ENCODE measurements at regions not wholly inside any gene's neighbourhood (a gene's known extent, or its start where the extent isn't known, plus 50 kb on each side); places are given as distances from the start of the nearest gene placed in this dataset.

- no peaks in the 10 kb centered on the region for H3K4me1 ChIP-seq (ENCODE audit: control insufficient read depth in 3 of 3, insufficient read depth in 3 of 3, low read length in 3 of 3)
These were observed 566.3 kb upstream of the NOVA1 start for GRCh38 chr14:27164139-27164538.

GRCh38 chr14:27175489-27175888 is 577.7 kb upstream of the NOVA1 start:
- H3K27ac ChIP-seq (ENCODE audit: low read depth, low read length): no peak overlapping the region
- no peak overlapping the region for H3K4me3 ChIP-seq (ENCODE audit: low read length in 3 of 3)
- H3K36me3 ChIP-seq (ENCODE audit: control insufficient read depth in 3 of 3, insufficient read depth in 3 of 3, low read length in 3 of 3): no peaks in the 10 kb centered on the region
- H3K9ac ChIP-seq (ENCODE audit: low read depth in 1 of 3, low read length in 3 of 3): no peak overlapping the region
- no peaks in the 10 kb centered on the region for H3K27me3 ChIP-seq (ENCODE audit: control insufficient read depth in 3 of 3, insufficient read depth in 3 of 3, low read length in 3 of 3)
- no peaks in the 10 kb centered on the region for H3K4me1 ChIP-seq (ENCODE audit: control insufficient read depth in 3 of 3, insufficient read depth in 3 of 3, low read length in 3 of 3)
- H3K9me3 ChIP-seq (ENCODE audit: control insufficient read depth in 3 of 3, low read length in 3 of 3): no peaks in the 10 kb centered on the region

More at GRCh38 chr14:27164139-27164538, 566.3 kb upstream of the NOVA1 start:
- Histone ChIP-seq H3K9ac (ENCODE audit: low read depth in 1 of 3, low read length in 3 of 3) (no peak overlapping the region), H3K36me3 (ENCODE audit: control insufficient read depth in 3 of 3, insufficient read depth in 3 of 3, low read length in 3 of 3) (no peaks in the 10 kb centered on the region), H3K27me3 (ENCODE audit: control insufficient read depth in 3 of 3, insufficient read depth in 3 of 3, low read length in 3 of 3) (no peaks in the 10 kb centered on the region), H3K9me3 (ENCODE audit: control insufficient read depth in 3 of 3, low read length in 3 of 3) (no peaks in the 10 kb centered on the region), H3K27ac (ENCODE audit: low read depth, low read length) (no peak overlapping the region), H3K4me3 (ENCODE audit: low read length in 3 of 3) (no peak overlapping the region)

- no peak overlapping the region for H3K27ac ChIP-seq (ENCODE audit: low read depth, low read length)
- H3K9ac ChIP-seq (ENCODE audit: low read depth in 1 of 3, low read length in 3 of 3): no peak overlapping the region
- H3K4me1 ChIP-seq (ENCODE audit: control insufficient read depth in 3 of 3, insufficient read depth in 3 of 3, low read length in 3 of 3): no peaks in the 10 kb centered on the region
- H3K4me3 ChIP-seq (ENCODE audit: low read length in 3 of 3): no peak overlapping the region
- H3K36me3 ChIP-seq (ENCODE audit: control insufficient read depth in 3 of 3, insufficient read depth in 3 of 3, low read length in 3 of 3): no peaks in the 10 kb centered on the region
- no peaks in the 10 kb centered on the region for H3K9me3 ChIP-seq (ENCODE audit: control insufficient read depth in 3 of 3, low read length in 3 of 3)
- H3K27me3 ChIP-seq (ENCODE audit: control insufficient read depth in 3 of 3, insufficient read depth in 3 of 3, low read length in 3 of 3): no peaks in the 10 kb centered on the region
These were observed 583.5 kb upstream of the NOVA1 start for GRCh38 chr14:27181333-27181732.

- no peak overlapping the region for H3K4me3 ChIP-seq (ENCODE audit: low read length in 3 of 3)
- no peaks in the 10 kb centered on the region for H3K27me3 ChIP-seq (ENCODE audit: control insufficient read depth in 3 of 3, insufficient read depth in 3 of 3, low read length in 3 of 3)
- H3K9me3 ChIP-seq (ENCODE audit: control insufficient read depth in 3 of 3, low read length in 3 of 3): no peaks in the 10 kb centered on the region
- H3K36me3 ChIP-seq (ENCODE audit: control insufficient read depth in 3 of 3, insufficient read depth in 3 of 3, low read length in 3 of 3): no peaks in the 10 kb centered on the region
- no peaks in the 10 kb centered on the region for H3K4me1 ChIP-seq (ENCODE audit: control insufficient read depth in 3 of 3, insufficient read depth in 3 of 3, low read length in 3 of 3)
- no peak overlapping the region for H3K9ac ChIP-seq (ENCODE audit: low read depth in 1 of 3, low read length in 3 of 3)
- no peak overlapping the region for H3K27ac ChIP-seq (ENCODE audit: low read depth, low read length)
These were observed 586.6 kb upstream of the NOVA1 start for GRCh38 chr14:27184427-27184826.

GRCh38 chr14:27186048-27186447 is 588.2 kb upstream of the NOVA1 start:
- Histone ChIP-seq H3K9ac (ENCODE audit: low read depth in 1 of 3, low read length in 3 of 3) (no peak overlapping the region), H3K4me1 (ENCODE audit: control insufficient read depth in 3 of 3, insufficient read depth in 3 of 3, low read length in 3 of 3) (no peaks in the 10 kb centered on the region)

GRCh38 chr14:27187136-27187535 is 589.3 kb upstream of the NOVA1 start:
- H3K9me3 ChIP-seq (ENCODE audit: control insufficient read depth in 3 of 3, low read length in 3 of 3): no peaks in the 10 kb centered on the region
- no peaks in the 10 kb centered on the region for H3K36me3 ChIP-seq (ENCODE audit: control insufficient read depth in 3 of 3, insufficient read depth in 3 of 3, low read length in 3 of 3)
- H3K9ac ChIP-seq (ENCODE audit: low read depth in 1 of 3, low read length in 3 of 3): no peak overlapping the region
- H3K4me1 ChIP-seq (ENCODE audit: control insufficient read depth in 3 of 3, insufficient read depth in 3 of 3, low read length in 3 of 3): no peaks in the 10 kb centered on the region
- no peaks in the 10 kb centered on the region for H3K27me3 ChIP-seq (ENCODE audit: control insufficient read depth in 3 of 3, insufficient read depth in 3 of 3, low read length in 3 of 3)
- no peak overlapping the region for H3K27ac ChIP-seq (ENCODE audit: low read depth, low read length)
- no peak overlapping the region for H3K4me3 ChIP-seq (ENCODE audit: low read length in 3 of 3)

More at GRCh38 chr14:27186048-27186447, 588.2 kb upstream of the NOVA1 start:
- no peaks in the 10 kb centered on the region for H3K9me3 ChIP-seq (ENCODE audit: control insufficient read depth in 3 of 3, low read length in 3 of 3)
- no peak overlapping the region for H3K4me3 ChIP-seq (ENCODE audit: low read length in 3 of 3)
- no peaks in the 10 kb centered on the region for H3K36me3 ChIP-seq (ENCODE audit: control insufficient read depth in 3 of 3, insufficient read depth in 3 of 3, low read length in 3 of 3)
- no peaks in the 10 kb centered on the region for H3K27me3 ChIP-seq (ENCODE audit: control insufficient read depth in 3 of 3, insufficient read depth in 3 of 3, low read length in 3 of 3)
- no peak overlapping the region for H3K27ac ChIP-seq (ENCODE audit: low read depth, low read length)

GRCh38 chr14:27190296-27190695 is 592.5 kb upstream of the NOVA1 start:
- Histone ChIP-seq H3K4me1 (ENCODE audit: control insufficient read depth in 3 of 3, insufficient read depth in 3 of 3, low read length in 3 of 3) (no peaks in the 10 kb centered on the region), H3K27me3 (ENCODE audit: control insufficient read depth in 3 of 3, insufficient read depth in 3 of 3, low read length in 3 of 3) (no peaks in the 10 kb centered on the region), H3K9me3 (ENCODE audit: control insufficient read depth in 3 of 3, low read length in 3 of 3) (no peaks in the 10 kb centered on the region), H3K9ac (ENCODE audit: low read depth in 1 of 3, low read length in 3 of 3) (no peak overlapping the region), H3K27ac (ENCODE audit: low read depth, low read length) (no peak overlapping the region), H3K4me3 (ENCODE audit: low read length in 3 of 3) (no peak overlapping the region), H3K36me3 (ENCODE audit: control insufficient read depth in 3 of 3, insufficient read depth in 3 of 3, low read length in 3 of 3) (no peaks in the 10 kb centered on the region)

GRCh38 chr14:27199272-27199671 is 601.4 kb upstream of the NOVA1 start:
- Histone ChIP-seq H3K4me1 (ENCODE audit: control insufficient read depth in 3 of 3, insufficient read depth in 3 of 3, low read length in 3 of 3) (no peaks in the 10 kb centered on the region), H3K36me3 (ENCODE audit: control insufficient read depth in 3 of 3, insufficient read depth in 3 of 3, low read length in 3 of 3) (no peaks in the 10 kb centered on the region), H3K9me3 (ENCODE audit: control insufficient read depth in 3 of 3, low read length in 3 of 3) (no peaks in the 10 kb centered on the region), H3K4me3 (ENCODE audit: low read length in 3 of 3) (no peak overlapping the region), H3K27me3 (ENCODE audit: control insufficient read depth in 3 of 3, insufficient read depth in 3 of 3, low read length in 3 of 3) (no peaks in the 10 kb centered on the region), H3K27ac (ENCODE audit: low read depth, low read length) (no peak overlapping the region), H3K9ac (ENCODE audit: low read depth in 1 of 3, low read length in 3 of 3) (no peak overlapping the region)

- Histone ChIP-seq H3K4me3 (ENCODE audit: low read length in 3 of 3) (no peak overlapping the region), H3K36me3 (ENCODE audit: control insufficient read depth in 3 of 3, insufficient read depth in 3 of 3, low read length in 3 of 3) (no peaks in the 10 kb centered on the region)
These were observed 607.2 kb upstream of the NOVA1 start for GRCh38 chr14:27205036-27205435.

GRCh38 chr14:27211741-27212140 is 613.9 kb upstream of the NOVA1 start:
- Histone ChIP-seq H3K9me3 (ENCODE audit: control insufficient read depth in 3 of 3, low read length in 3 of 3) (no peaks in the 10 kb centered on the region), H3K9ac (ENCODE audit: low read depth in 1 of 3, low read length in 3 of 3) (no peak overlapping the region), H3K36me3 (ENCODE audit: control insufficient read depth in 3 of 3, insufficient read depth in 3 of 3, low read length in 3 of 3) (no peaks in the 10 kb centered on the region), H3K27me3 (ENCODE audit: control insufficient read depth in 3 of 3, insufficient read depth in 3 of 3, low read length in 3 of 3) (no peaks in the 10 kb centered on the region), H3K4me3 (ENCODE audit: low read length in 3 of 3) (no peak overlapping the region), H3K4me1 (ENCODE audit: control insufficient read depth in 3 of 3, insufficient read depth in 3 of 3, low read length in 3 of 3) (no peaks in the 10 kb centered on the region), H3K27ac (ENCODE audit: low read depth, low read length) (no peak overlapping the region)

More at GRCh38 chr14:27205036-27205435, 607.2 kb upstream of the NOVA1 start:
- H3K9ac ChIP-seq (ENCODE audit: low read depth in 1 of 3, low read length in 3 of 3): no peak overlapping the region
- H3K27me3 ChIP-seq (ENCODE audit: control insufficient read depth in 3 of 3, insufficient read depth in 3 of 3, low read length in 3 of 3): no peaks in the 10 kb centered on the region
- no peaks in the 10 kb centered on the region for H3K4me1 ChIP-seq (ENCODE audit: control insufficient read depth in 3 of 3, insufficient read depth in 3 of 3, low read length in 3 of 3)
- H3K27ac ChIP-seq (ENCODE audit: low read depth, low read length): no peak overlapping the region
- no peaks in the 10 kb centered on the region for H3K9me3 ChIP-seq (ENCODE audit: control insufficient read depth in 3 of 3, low read length in 3 of 3)

- H3K27me3 ChIP-seq (ENCODE audit: control insufficient read depth in 3 of 3, insufficient read depth in 3 of 3, low read length in 3 of 3): no peaks in the 10 kb centered on the region
- H3K4me1 ChIP-seq (ENCODE audit: control insufficient read depth in 3 of 3, insufficient read depth in 3 of 3, low read length in 3 of 3): no peaks in the 10 kb centered on the region
- H3K36me3 ChIP-seq (ENCODE audit: control insufficient read depth in 3 of 3, insufficient read depth in 3 of 3, low read length in 3 of 3): no peaks in the 10 kb centered on the region
- H3K9me3 ChIP-seq (ENCODE audit: control insufficient read depth in 3 of 3, low read length in 3 of 3): peaks cover 0 to 3% (median 0%) of the 10 kb centered on the region in 3 donors
- H3K27ac ChIP-seq (ENCODE audit: low read depth, low read length): no peak overlapping the region
- no peak overlapping the region for H3K4me3 ChIP-seq (ENCODE audit: low read length in 3 of 3)
- H3K9ac ChIP-seq (ENCODE audit: low read depth in 1 of 3, low read length in 3 of 3): no peak overlapping the region
These were observed 624.8 kb upstream of the NOVA1 start for GRCh38 chr14:27222671-27223070.

Data from skeletal muscle tissue (tissue), 3 donors.